ENCODE measurements at regions not wholly inside any gene's neighbourhood (a gene's known extent, or its start where the extent isn't known, plus 50 kb on each side); places are given as distances from the start of the nearest gene placed in this dataset.

GRCh38 chr13:111479412-111479811, 159.0 kb downstream of the TEX29 start:
- Mint-ChIP-seq H3K4me1 (ENCODE audit: unreplicated experiment) (no peaks in the 10 kb centered on the region), H3K27ac (ENCODE audit: unreplicated experiment) (no peak overlapping the region), H3K4me3 (ENCODE audit: unreplicated experiment) (no peak overlapping the region), H3K27me3 (ENCODE audit: unreplicated experiment) (peaks cover 3% of the 10 kb centered on the region), H3K9me3 (ENCODE audit: unreplicated experiment) (no peaks in the 10 kb centered on the region), H3K36me3 (ENCODE audit: low read depth, unreplicated experiment) (peaks cover 3% of the 10 kb centered on the region)
- no peak for DNase-seq (ENCODE audit: low spot score)
- TF ChIP-seq, protein P1, sequence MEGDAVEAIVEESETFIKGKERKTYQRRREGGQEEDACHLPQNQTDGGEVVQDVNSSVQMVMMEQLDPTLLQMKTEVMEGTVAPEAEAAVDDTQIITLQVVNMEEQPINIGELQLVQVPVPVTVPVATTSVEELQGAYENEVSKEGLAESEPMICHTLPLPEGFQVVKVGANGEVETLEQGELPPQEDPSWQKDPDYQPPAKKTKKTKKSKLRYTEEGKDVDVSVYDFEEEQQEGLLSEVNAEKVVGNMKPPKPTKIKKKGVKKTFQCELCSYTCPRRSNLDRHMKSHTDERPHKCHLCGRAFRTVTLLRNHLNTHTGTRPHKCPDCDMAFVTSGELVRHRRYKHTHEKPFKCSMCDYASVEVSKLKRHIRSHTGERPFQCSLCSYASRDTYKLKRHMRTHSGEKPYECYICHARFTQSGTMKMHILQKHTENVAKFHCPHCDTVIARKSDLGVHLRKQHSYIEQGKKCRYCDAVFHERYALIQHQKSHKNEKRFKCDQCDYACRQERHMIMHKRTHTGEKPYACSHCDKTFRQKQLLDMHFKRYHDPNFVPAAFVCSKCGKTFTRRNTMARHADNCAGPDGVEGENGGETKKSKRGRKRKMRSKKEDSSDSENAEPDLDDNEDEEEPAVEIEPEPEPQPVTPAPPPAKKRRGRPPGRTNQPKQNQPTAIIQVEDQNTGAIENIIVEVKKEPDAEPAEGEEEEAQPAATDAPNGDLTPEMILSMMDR (IDR thresholded peaks at IDR 0.05; ENCODE audit: unreplicated experiment): no peak

DNA sequence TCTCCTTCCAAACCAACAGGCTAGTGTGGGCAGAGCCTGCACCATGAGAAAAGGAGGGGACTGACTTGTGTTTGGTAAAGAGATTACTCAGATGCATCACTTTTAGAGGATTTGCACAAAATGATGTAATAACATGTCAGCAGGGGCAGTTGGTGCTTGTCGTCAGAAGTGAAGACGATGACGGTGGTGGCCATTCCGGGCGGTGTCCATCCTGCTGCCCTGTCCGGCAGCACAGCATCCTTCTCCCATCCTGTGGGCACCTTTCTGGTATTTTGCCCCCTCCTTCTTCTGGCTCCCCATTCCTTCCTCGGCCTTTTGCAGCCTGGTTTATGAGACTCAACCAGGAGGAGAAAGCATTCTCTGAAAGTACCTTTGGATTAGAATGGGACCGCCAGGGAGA, 160.1 kb downstream of the TEX29 start:
- H3K4me1 Mint-ChIP-seq (ENCODE audit: unreplicated experiment): no peaks in the 10 kb centered on the region
- H3K4me3 Mint-ChIP-seq (ENCODE audit: unreplicated experiment): no peak overlapping the region
- no peak overlapping the region for H3K27ac Mint-ChIP-seq (ENCODE audit: unreplicated experiment)
- no peaks in the 10 kb centered on the region for H3K9me3 Mint-ChIP-seq (ENCODE audit: unreplicated experiment)
- peaks cover 3% of the 10 kb centered on the region for H3K36me3 Mint-ChIP-seq (ENCODE audit: low read depth, unreplicated experiment)
- no peak for DNase-seq (ENCODE audit: low spot score)
- peaks cover 3% of the 10 kb centered on the region for H3K27me3 Mint-ChIP-seq (ENCODE audit: unreplicated experiment)
- TF ChIP-seq, protein P1 (IDR thresholded peaks at IDR 0.05; ENCODE audit: unreplicated experiment): no peak

- H3K9me3 Mint-ChIP-seq (ENCODE audit: unreplicated experiment): no peaks in the 10 kb centered on the region
- no peak overlapping the region for H3K4me3 Mint-ChIP-seq (ENCODE audit: unreplicated experiment)
- no peak for DNase-seq (ENCODE audit: low spot score)
- peaks cover 5% of the 10 kb centered on the region for H3K27me3 Mint-ChIP-seq (ENCODE audit: unreplicated experiment)
- peaks cover 3% of the 10 kb centered on the region for H3K36me3 Mint-ChIP-seq (ENCODE audit: low read depth, unreplicated experiment)
- H3K27ac Mint-ChIP-seq (ENCODE audit: unreplicated experiment): no peak overlapping the region
- TF ChIP-seq, protein P1 (IDR thresholded peaks at IDR 0.05; ENCODE audit: unreplicated experiment): no peak
- no peaks in the 10 kb centered on the region for H3K4me1 Mint-ChIP-seq (ENCODE audit: unreplicated experiment)
Observed at GRCh38 chr13:111480976-111481375, 160.5 kb downstream of the TEX29 start.

DNA sequence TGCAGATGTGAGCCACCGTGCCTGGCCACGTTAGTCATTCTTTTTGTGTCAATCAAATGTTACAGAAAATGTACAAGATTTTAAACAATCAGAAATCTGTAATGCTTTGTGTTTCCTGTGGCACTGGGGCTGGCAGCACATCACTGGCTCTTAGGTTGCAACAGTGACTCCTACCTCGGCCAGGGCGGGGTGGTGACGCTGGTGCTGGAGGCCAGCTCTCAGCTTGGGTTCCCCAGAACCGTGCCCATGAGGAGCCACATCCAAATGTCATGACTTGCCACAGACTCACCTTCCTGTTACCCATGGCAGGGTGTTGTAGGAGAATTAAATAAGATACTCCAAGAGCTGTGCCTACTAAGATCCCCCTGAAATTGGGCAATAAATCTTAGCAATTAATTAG, 161.7 kb downstream of the TEX29 start:
- H3K4me3 Mint-ChIP-seq (ENCODE audit: unreplicated experiment): no peak overlapping the region
- H3K27me3 Mint-ChIP-seq (ENCODE audit: unreplicated experiment): peaks cover 5% of the 10 kb centered on the region
- DNase-seq (ENCODE audit: low spot score): no peak
- H3K4me1 Mint-ChIP-seq (ENCODE audit: unreplicated experiment): no peaks in the 10 kb centered on the region
- peaks cover 3% of the 10 kb centered on the region for H3K36me3 Mint-ChIP-seq (ENCODE audit: low read depth, unreplicated experiment)
- H3K27ac Mint-ChIP-seq (ENCODE audit: unreplicated experiment): no peak overlapping the region
- TF ChIP-seq, protein P1 (IDR thresholded peaks at IDR 0.05; ENCODE audit: unreplicated experiment): no peak
- H3K9me3 Mint-ChIP-seq (ENCODE audit: unreplicated experiment): no peaks in the 10 kb centered on the region

DNA sequence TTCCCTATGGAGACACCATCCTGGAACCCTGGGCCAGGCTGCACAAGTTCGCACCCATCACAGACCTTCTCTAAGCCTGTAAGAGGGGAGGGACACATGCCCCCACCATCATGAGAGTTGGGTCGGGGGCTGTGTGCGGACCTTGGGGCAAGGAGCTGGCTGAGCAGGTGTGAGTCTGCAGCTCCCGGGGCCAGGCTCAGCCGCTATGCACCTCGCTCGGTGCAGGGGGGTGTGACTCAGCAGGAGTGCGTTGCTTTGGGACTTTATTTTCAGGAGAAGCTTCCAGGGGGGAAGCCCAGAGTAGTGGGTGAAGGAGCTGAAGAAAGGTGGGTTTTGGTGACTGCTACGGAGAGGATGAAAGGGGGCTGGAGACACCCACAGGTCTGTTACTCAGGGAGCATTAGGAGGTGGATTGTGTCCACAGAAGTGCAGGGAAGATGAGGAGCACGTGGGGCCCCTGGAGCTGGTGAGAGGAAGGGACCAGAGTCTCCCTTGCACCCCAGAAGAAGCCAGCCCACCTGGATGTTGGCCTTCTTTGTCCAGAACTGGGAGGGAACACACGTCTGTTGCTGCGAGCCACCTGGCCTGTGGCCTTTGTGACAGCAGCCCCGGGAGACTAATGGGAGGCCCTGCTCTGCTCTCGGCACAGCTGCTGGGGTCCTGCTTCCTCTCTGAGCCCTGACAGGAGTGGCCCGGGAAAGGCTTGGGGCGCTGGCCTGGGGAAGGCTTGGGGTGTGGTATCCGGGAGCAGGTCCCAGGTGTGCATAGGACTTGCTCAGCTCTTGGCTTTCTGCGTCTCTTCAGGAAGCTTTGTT, 162.6 kb downstream of the TEX29 start:
- Mint-ChIP-seq H3K27ac (ENCODE audit: unreplicated experiment) (no peak overlapping the region), H3K4me3 (ENCODE audit: unreplicated experiment) (no peak overlapping the region), H3K9me3 (ENCODE audit: unreplicated experiment) (no peaks in the 10 kb centered on the region), H3K4me1 (ENCODE audit: unreplicated experiment) (no peaks in the 10 kb centered on the region), H3K36me3 (ENCODE audit: low read depth, unreplicated experiment) (peaks cover 3% of the 10 kb centered on the region), H3K27me3 (ENCODE audit: unreplicated experiment) (peaks cover 7% of the 10 kb centered on the region)
- TF ChIP-seq, protein P1 (IDR thresholded peaks at IDR 0.05; ENCODE audit: unreplicated experiment): no peak
- no peak for DNase-seq (ENCODE audit: low spot score)
